ENCODE measurements at regions not wholly inside any gene's neighbourhood (a gene's known extent, or its start where the extent isn't known, plus 50 kb on each side); places are given as distances from the start of the nearest gene placed in this dataset.

DNA sequence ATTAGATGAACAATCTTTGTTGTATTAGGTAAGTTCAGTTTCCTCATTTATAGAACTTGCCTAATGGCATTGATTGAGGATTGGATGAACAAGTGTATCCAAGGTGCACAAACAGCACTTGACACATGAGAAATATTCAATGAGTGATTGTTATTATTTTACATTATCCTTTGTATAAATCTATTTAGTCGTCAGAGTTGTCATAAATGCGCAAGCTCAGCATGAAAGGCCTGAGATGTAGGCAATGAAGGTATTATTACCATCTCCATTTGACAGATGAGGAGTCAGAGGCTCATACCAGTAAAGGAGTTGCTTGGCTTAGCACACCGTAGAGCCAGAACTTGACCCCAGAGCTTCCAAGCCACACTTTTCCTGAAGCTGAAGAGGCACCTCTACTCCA is 291.4 kb downstream of the C1D start:
- no peak overlapping the region for H3K27ac ChIP-seq (ENCODE audit: poor library complexity, severe bottlenecking)

DNA sequence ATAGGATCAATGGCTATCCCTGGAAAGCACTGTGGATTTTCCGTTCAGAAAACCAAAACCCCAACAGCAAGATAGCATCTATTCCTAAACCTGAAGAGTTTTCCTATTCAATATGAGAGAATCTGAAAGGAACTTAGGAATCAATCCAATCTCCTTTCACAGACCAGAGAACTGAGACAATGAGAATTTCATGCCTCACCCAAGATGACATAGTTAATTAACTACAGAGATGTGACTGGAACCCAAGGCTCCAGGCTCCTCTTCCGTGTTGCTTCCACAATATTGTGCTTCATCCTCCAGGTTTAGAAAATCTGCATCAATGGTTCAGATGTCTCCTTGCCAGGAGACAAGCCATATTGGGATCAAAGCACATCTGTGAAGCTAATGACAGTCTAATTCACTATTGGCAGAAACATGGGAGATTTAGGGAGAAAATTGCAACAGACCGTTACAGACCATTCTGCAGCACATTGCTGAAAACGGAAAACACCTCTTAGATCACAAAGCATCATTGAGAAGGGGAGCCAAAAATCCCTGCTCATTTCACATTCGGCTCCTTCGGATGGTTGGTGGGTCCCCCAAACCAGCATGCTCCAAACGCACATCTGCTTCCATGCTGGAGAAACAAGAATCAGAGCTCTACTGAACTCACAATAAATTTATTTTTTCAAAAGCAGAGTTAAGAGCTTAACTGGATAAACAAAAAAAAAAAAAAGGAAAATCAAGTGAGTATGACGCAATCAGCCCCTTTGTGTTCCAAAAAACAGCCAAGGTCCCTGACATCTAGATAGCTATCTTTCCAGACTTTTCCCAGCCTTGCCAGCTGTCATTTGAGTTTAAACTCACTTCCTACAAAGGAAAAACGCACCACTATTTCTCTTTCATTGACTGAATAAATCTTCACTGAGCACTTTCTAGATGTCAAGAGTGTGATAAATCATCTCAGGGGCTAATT is 290.3 kb downstream of the C1D start:
- Histone ChIP-seq H3K36me3 (ENCODE audit: low read depth) (no peaks in the 10 kb centered on the region), H3K4me3 (ENCODE audit: severe bottlenecking) (no peak overlapping the region), H3K4me1 (ENCODE audit: insufficient read depth, poor library complexity, severe bottlenecking) (no peaks in the 10 kb centered on the region), H3K27ac (ENCODE audit: poor library complexity, severe bottlenecking) (no peak overlapping the region), H3K27me3 (ENCODE audit: insufficient read depth, poor library complexity, severe bottlenecking) (no peaks in the 10 kb centered on the region), H3K9me3 (ENCODE audit: severe bottlenecking) (no peaks in the 10 kb centered on the region)
- no peak for ATAC-seq (ENCODE audit: low read depth)
- TF ChIP-seq, protein P1, sequence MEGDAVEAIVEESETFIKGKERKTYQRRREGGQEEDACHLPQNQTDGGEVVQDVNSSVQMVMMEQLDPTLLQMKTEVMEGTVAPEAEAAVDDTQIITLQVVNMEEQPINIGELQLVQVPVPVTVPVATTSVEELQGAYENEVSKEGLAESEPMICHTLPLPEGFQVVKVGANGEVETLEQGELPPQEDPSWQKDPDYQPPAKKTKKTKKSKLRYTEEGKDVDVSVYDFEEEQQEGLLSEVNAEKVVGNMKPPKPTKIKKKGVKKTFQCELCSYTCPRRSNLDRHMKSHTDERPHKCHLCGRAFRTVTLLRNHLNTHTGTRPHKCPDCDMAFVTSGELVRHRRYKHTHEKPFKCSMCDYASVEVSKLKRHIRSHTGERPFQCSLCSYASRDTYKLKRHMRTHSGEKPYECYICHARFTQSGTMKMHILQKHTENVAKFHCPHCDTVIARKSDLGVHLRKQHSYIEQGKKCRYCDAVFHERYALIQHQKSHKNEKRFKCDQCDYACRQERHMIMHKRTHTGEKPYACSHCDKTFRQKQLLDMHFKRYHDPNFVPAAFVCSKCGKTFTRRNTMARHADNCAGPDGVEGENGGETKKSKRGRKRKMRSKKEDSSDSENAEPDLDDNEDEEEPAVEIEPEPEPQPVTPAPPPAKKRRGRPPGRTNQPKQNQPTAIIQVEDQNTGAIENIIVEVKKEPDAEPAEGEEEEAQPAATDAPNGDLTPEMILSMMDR (IDR thresholded peaks at IDR 0.05; ENCODE audit: poor library complexity, severe bottlenecking), result no peak
- no peak for DNase-seq (ENCODE audit: low spot score)

More for the DNA sequence above, 291.4 kb downstream of the C1D start:
- H3K4me1 ChIP-seq (ENCODE audit: insufficient read depth, poor library complexity, severe bottlenecking), result no peaks in the 10 kb centered on the region
- H3K9me3 ChIP-seq (ENCODE audit: severe bottlenecking), result no peaks in the 10 kb centered on the region
- no peak overlapping the region for H3K4me3 ChIP-seq (ENCODE audit: severe bottlenecking)
- no peak for ATAC-seq (ENCODE audit: low read depth)
- no peaks in the 10 kb centered on the region for H3K27me3 ChIP-seq (ENCODE audit: insufficient read depth, poor library complexity, severe bottlenecking)
- H3K36me3 ChIP-seq (ENCODE audit: low read depth), result no peaks in the 10 kb centered on the region
- TF ChIP-seq, protein P1 (IDR thresholded peaks at IDR 0.05; ENCODE audit: poor library complexity, severe bottlenecking), result no peak
- DNase-seq (ENCODE audit: low spot score), result no peak

DNA sequence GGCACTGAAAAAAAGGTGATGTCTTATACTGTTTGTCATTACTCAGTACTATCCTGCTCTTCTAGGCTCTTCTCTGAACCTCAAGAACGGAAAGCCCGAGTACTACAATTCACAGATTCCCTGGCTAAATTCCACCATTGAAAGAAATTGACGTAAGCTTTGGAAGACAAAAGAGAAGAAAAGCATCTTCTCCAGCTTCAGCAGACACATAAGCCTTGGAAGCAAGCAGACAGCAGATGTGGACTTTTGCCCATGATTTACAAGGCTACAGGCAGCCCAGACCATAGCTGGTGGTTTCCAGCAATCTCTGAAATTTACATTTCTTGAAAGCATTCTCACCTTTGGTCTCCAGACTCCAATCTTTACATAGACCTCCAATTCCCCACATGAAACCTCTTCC is 289.0 kb downstream of the C1D start:
- Histone ChIP-seq H3K27me3 (ENCODE audit: insufficient read depth, poor library complexity, severe bottlenecking) (no peaks in the 10 kb centered on the region), H3K36me3 (ENCODE audit: low read depth) (no peaks in the 10 kb centered on the region), H3K4me1 (ENCODE audit: insufficient read depth, poor library complexity, severe bottlenecking) (no peaks in the 10 kb centered on the region), H3K27ac (ENCODE audit: poor library complexity, severe bottlenecking) (no peak overlapping the region), H3K4me3 (ENCODE audit: severe bottlenecking) (no peak overlapping the region), H3K9me3 (ENCODE audit: severe bottlenecking) (no peaks in the 10 kb centered on the region)
- ATAC-seq (ENCODE audit: low read depth), result no peak
- TF ChIP-seq, protein P1 (IDR thresholded peaks at IDR 0.05; ENCODE audit: poor library complexity, severe bottlenecking), result no peak
- no peak for DNase-seq (ENCODE audit: low spot score)

DNA sequence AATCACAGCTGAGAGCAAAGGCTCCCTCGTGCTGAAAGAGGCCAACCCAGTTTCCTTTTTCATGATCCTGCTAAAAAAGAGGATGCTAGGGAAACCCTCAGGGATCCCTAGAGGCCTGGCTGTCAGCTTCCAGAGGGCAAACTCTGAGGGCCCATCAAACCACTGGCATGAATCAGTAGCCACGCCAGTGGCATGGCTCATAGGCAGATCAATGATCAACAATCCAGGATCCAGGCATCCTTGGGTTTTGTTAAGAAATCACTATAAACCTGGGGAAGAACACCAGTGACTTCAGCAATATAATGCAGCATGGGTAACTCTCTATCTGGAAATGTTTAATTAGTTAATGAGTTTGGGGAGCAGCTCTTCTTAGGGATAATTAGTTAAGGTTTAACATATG is 286.5 kb downstream of the C1D start:
- Histone ChIP-seq H3K4me1 (ENCODE audit: insufficient read depth, poor library complexity, severe bottlenecking) (no peaks in the 10 kb centered on the region), H3K27me3 (ENCODE audit: insufficient read depth, poor library complexity, severe bottlenecking) (no peaks in the 10 kb centered on the region), H3K36me3 (ENCODE audit: low read depth) (no peaks in the 10 kb centered on the region), H3K4me3 (ENCODE audit: severe bottlenecking) (no peak overlapping the region), H3K9me3 (ENCODE audit: severe bottlenecking) (no peaks in the 10 kb centered on the region), H3K27ac (ENCODE audit: poor library complexity, severe bottlenecking) (no peak overlapping the region)
- TF ChIP-seq, protein P1 (IDR thresholded peaks at IDR 0.05; ENCODE audit: poor library complexity, severe bottlenecking), result no peak
- DNase-seq (ENCODE audit: low spot score) (no peak), ATAC-seq (ENCODE audit: low read depth) (no peak; the same call in 2 of the 3 replicates)

DNA sequence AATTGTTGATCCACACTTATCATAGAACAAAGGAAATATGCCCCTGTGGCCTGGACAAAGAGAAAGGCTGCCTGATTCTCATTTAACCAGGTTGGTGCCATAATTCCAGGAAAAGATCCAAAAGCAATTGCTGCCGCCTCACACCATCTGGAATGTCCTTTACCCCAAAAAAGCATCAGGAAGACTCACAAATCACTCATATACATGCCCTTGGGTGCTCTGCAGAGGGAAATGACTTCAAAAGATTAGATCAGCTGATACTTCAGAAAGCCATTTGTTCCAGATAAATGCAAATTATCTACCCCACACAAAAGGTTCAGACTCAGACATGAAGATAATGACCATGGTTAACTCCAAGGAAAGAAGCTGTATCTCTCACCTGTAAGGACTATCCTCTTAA is 285.8 kb downstream of the C1D start:
- ATAC-seq (ENCODE audit: low read depth) (no peak), DNase-seq (ENCODE audit: low spot score) (no peak)
- Histone ChIP-seq H3K4me1 (ENCODE audit: insufficient read depth, poor library complexity, severe bottlenecking) (no peaks in the 10 kb centered on the region), H3K27ac (ENCODE audit: poor library complexity, severe bottlenecking) (no peak overlapping the region), H3K4me3 (ENCODE audit: severe bottlenecking) (no peak overlapping the region), H3K9me3 (ENCODE audit: severe bottlenecking) (no peaks in the 10 kb centered on the region), H3K27me3 (ENCODE audit: insufficient read depth, poor library complexity, severe bottlenecking) (no peaks in the 10 kb centered on the region), H3K36me3 (ENCODE audit: low read depth) (no peaks in the 10 kb centered on the region)
- TF ChIP-seq, protein P1 (IDR thresholded peaks at IDR 0.05; ENCODE audit: poor library complexity, severe bottlenecking), result no peak

Measured in RWPE2 (cell line).